GM12891 (cell line): ENCODE measurements at regions not wholly inside any gene's neighbourhood (a gene's known extent, or its start where the extent isn't known, plus 50 kb on each side); places are given as distances from the start of the nearest gene placed in this dataset.

Experiments
- POLR2A ChIP-seq: IDR thresholded peaks from 2 replicates; pipeline ENCODE4 v1.6.1; 2011; ENCODE audit warnings: low read depth, low read length, control low read depth
- POLR2AphosphoS5 ChIP-seq: IDR thresholded peaks from 2 replicates; pipeline ENCODE4 v1.6.1; 2011; ENCODE audit warnings: low read depth, low read length, control low read depth

GRCh38 chr1:60612790-60613189 lies 469.6 kb upstream of the NFIA start:
- TF ChIP-seq POLR2AphosphoS5 (no peak), POLR2A (no peak)
